Fibroblast of villous mesenchyme (primary cell): ENCODE measurements at regions not wholly inside any gene's neighbourhood (a gene's known extent, or its start where the extent isn't known, plus 50 kb on each side); places are given as distances from the start of the nearest gene placed in this dataset.

Experiments used
- DNase-seq: peaks from one replicate; pipeline ENCODE4 v3.0.0-alpha.2; 2010; ENCODE audit warnings: low read depth
- H3K4me3 ChIP-seq: 2 replicates; pipeline ENCODE4 v1.5.1; 2011; ENCODE audit warnings: low read depth, mild to moderate bottlenecking, low read length
- TF ChIP-seq, protein P1 (sequence below): IDR thresholded peaks from 2 replicates; pipeline ENCODE4 v1.5.1; 2012; ENCODE audit warnings: low read depth, mild to moderate bottlenecking, low read length; ENCODE audit not compliant: insufficient read depth

DNA sequence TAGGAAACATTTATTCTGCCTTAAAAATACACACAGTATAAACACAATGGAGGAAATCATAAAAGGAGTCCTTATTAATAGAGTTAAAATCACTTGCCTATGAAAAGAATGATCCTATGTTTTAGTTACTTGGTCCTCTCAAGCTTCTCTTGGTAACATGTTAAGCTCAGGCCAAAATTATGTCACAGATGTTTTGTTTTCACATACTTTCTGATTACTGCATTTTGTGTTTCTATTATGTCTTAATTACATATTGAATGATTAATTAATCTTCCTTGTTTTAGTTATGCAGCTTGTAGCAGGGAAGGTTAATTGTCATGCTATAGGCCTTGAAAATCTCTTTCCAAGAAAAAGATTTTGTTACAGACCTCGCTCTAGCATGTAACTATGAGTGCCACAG lies 406.0 kb downstream of the PLA2G4A start:
- no peak for DNase-seq
- TF ChIP-seq, protein P1, sequence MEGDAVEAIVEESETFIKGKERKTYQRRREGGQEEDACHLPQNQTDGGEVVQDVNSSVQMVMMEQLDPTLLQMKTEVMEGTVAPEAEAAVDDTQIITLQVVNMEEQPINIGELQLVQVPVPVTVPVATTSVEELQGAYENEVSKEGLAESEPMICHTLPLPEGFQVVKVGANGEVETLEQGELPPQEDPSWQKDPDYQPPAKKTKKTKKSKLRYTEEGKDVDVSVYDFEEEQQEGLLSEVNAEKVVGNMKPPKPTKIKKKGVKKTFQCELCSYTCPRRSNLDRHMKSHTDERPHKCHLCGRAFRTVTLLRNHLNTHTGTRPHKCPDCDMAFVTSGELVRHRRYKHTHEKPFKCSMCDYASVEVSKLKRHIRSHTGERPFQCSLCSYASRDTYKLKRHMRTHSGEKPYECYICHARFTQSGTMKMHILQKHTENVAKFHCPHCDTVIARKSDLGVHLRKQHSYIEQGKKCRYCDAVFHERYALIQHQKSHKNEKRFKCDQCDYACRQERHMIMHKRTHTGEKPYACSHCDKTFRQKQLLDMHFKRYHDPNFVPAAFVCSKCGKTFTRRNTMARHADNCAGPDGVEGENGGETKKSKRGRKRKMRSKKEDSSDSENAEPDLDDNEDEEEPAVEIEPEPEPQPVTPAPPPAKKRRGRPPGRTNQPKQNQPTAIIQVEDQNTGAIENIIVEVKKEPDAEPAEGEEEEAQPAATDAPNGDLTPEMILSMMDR, result no peak
- H3K4me3 ChIP-seq, result no peak overlapping the region

DNA sequence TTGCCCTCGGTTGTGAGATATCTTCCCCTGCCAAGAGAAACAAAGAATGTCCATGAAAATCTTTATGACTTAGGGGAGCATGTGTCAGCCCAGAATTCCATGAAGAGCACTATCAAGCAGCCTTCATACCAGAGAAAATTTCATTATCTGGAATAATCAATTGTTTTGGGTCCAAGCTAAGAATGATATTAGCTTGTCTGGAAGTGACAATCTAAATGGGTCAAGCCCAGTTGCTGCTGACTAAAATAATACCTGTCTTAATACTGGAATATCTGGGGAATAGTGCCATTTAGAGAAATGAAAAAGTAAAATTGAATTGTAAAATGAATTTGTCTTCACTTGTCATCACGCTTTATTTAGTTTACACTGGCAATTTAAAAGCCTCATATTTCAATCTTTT lies 407.4 kb downstream of the PLA2G4A start:
- no peak for DNase-seq
- TF ChIP-seq, protein P1, result no peak
- H3K4me3 ChIP-seq, result no peak overlapping the region

DNA sequence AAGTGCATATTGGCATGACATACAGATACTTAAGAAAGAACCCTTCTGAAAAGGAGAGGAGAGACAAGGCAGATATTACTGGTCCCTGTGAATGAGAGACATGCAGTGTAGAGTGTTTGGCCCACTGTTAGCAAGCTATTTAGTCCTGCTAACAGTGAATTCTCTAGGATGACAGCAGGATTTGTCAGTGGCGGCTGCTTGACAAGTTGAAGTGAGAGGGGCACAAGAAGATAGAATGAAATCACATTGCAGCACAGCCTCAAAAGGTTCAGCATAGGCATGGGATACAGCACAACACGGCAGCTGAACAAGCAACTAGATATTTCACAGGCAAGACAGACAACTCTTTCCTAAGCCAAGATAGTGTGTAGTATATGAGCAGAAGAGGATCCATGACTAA lies 407.9 kb downstream of the PLA2G4A start:
- TF ChIP-seq, protein P1, result no peak
- H3K4me3 ChIP-seq, result no peak overlapping the region
- no peak for DNase-seq

DNA sequence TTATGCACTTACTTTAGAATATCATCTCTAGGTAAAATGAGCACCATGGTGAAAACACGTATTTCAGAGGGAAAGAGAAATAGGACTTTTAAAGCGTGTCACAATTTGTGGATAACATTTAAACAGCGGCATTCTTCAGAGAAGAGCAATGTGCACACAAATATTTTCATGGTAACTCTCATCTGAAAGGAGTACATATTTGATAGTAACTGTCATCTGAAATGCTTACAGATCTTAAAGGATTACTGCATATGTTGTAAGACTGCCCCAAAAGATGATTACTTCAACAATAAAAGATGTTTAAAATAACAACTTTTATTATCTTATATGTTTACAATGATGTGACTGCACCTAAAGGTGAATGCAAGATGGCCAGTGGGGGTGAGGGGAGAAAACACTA lies 408.8 kb downstream of the PLA2G4A start:
- TF ChIP-seq, protein P1, result no peak
- DNase-seq, result no peak
- H3K4me3 ChIP-seq, result no peak overlapping the region

DNA sequence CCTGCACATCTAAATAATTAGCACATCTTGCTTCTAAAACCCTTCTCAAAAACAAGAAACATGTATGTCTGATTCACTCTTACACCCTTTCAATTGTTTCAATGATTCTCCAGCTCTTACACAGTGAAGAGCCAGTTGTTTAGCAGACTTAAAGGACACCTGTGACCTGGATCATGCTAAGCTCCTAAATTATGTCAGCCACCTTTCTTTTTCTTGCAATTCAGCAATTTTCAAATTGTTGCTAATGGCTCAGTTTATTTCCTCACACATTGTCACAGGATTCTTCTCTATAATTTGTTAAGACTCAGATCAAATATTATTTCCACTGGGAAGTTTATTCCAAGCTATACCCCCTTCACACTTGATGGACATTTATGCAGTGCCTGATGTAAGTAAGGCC lies 413.2 kb downstream of the PLA2G4A start:
- TF ChIP-seq, protein P1, result no peak
- no peak overlapping the region for H3K4me3 ChIP-seq
- DNase-seq, result no peak

DNA sequence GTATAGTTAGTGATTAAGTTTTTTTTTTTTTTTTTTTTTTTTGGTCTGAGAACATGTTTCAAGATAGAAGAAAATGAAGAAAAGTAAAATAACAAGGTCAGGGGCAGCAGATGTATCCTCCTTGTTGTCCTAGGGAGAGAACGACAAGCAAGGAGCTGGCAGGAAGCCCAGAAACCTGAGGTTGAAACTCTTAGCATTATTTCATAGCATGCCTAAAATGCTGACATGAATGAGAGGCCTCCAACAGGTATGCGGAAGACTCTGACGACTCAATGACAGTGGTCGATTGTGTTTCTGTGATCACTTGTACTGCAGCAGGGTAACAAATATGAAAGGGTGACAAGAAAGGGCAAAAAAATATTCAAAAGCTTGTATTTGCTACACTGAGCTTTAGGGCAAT lies 415.9 kb downstream of the PLA2G4A start:
- no peak overlapping the region for H3K4me3 ChIP-seq
- peak; percentile 0 for DNase-seq
- TF ChIP-seq, protein P1, result no peak

DNA sequence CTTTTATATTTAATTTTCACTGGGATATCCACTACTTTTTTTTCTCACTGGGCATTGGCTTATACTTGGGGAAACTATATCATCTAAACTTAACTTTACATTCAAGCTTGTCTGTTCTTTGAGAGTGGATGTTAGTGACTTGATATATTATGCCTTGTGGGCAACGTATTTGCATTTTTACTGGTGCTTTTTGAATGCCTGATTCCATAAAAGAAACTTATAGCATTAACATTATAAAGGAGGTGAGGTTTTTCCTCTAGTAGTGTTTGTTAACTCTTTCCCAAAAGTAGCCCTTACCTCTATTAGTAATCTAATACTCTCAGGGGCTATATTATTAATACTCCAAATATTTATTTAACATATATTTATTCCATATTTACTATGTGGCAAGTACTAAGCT lies 416.5 kb downstream of the PLA2G4A start:
- H3K4me3 ChIP-seq, result no peak overlapping the region
- TF ChIP-seq, protein P1, result no peak
- DNase-seq, result no peak
